Occipital lobe (tissue), 1 donor: ENCODE measurements at regions not wholly inside any gene's neighbourhood (a gene's known extent, or its start where the extent isn't known, plus 50 kb on each side); places are given as distances from the start of the nearest gene placed in this dataset.

ENCODE experiments used
- DNase-seq: peaks from one replicate; lab custom pipeline; 2025; lab: John Stamatoyannopoulos, UW

- DNase-seq: no peak
Observed at GRCh38 chr18:37717098-37717497, 151.5 kb upstream of the CELF4 start.

GRCh38 chr18:37716106-37716735 lies 150.6 kb upstream of the CELF4 start:
- DNase-seq: no peak

GRCh38 chr18:37714691-37715090 lies 149.1 kb upstream of the CELF4 start:
- no peak for DNase-seq

- no peak for DNase-seq
Observed at GRCh38 chr18:37712776-37713175, 147.2 kb upstream of the CELF4 start.

DNA sequence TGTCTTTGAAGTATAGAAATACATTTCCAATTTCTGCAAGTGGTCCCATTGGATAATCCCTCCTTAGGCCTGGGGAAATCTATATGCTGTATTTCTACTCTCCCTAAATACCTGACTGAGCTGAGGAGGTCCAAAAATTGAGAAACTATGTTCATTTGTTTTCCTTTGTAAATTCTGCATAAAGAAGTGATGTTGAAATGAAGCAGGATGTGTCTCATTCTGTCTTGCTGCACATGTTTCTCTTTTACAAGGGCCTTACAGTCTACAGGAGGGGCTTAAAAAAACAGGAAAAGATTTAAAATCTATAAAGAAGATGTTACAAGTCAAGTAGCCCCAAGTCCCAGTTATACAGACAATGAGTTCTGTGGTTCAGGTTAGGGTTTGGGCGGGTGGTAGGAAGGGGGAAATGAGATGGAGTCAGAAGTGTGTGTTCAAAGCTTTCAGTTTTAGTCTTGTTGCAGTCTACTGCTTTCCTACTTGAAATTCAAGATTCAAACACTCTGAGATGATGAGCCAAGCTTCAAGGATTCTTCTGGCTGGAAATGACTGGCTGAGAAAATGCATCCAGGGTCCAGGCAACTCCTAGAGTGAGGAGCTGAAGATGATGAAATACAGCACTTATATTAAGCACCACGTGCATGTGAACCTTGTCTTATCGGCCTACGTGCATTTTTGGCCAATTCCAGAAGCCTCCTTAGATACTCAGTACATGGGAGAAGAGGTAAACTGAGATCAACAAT lies 146.3 kb upstream of the CELF4 start:
- no peak for DNase-seq

- no peak for DNase-seq
Observed at GRCh38 chr18:37710726-37711125, 145.1 kb upstream of the CELF4 start.

GRCh38 chr18:37709740-37710139 lies 144.1 kb upstream of the CELF4 start:
- DNase-seq: no peak

DNA sequence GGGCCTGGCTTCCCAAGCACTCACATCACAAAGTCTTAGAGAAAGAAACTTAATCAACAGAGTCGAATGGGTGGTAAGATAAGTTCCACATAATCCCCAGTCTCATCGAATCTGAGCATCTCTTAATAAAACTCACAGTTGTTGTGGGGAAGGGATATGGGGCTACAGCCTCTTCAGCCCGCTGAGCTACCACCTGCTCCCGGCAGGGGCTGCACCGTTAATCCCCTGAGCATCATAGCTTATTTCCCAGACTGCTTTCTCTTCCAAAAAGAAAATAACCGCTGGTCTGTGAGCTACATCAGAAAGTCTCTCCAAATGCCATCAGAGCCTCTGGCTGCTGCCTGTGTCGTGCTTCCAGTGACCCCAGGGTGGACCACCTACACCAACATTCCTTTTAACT lies 139.4 kb upstream of the CELF4 start:
- DNase-seq: no peak

DNA sequence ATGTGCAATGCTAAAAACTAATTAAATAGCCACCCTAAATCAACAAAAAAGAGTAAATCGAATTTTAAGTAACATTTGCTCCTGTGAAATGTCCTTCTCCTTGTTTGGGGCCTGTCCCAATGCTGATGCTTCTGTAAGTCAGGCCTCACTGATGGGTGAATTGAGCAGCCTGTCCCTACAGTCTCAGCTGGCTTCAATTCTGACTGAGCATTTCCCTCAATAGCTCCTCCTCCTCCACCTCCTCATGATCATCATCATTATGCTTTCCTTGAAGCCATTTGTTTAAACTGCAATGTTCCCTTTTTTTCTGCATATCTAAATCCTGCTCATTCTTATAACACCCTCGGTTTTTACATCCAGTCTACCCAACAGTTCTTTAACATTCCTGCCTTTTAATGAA lies 137.2 kb upstream of the CELF4 start:
- DNase-seq: no peak

- no peak for DNase-seq
Observed at GRCh38 chr18:37701967-37702366, 136.4 kb upstream of the CELF4 start.

GRCh38 chr18:37698508-37699040 lies 133.0 kb upstream of the CELF4 start:
- no peak for DNase-seq

DNA sequence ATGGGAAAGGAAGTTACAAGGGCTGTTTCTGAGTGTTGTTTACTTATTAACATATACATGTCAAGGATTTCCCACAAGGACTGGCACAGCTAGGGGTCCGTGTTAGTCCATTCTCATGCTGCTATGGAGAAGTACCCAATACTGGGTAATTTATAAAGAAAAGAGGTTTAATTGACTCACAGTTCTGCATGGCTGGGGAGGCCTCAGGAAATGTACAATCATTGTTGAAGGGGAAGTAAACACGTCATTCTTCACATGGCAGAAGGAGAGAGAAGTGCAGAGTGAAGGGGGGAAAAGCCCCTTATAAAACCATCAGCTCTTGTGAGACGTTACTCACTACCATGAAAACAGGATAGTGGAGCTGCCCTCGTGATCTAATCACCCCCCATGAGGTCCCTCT lies 128.9 kb upstream of the CELF4 start:
- no peak for DNase-seq

GRCh38 chr18:37691162-37691561 lies 125.6 kb upstream of the CELF4 start:
- no peak for DNase-seq

GRCh38 chr18:37689841-37690240 lies 124.2 kb upstream of the CELF4 start:
- no peak for DNase-seq

GRCh38 chr18:37684590-37684989 lies 119.0 kb upstream of the CELF4 start:
- no peak for DNase-seq

- no peak for DNase-seq
Observed at GRCh38 chr18:37684183-37684582, 118.6 kb upstream of the CELF4 start.

DNA sequence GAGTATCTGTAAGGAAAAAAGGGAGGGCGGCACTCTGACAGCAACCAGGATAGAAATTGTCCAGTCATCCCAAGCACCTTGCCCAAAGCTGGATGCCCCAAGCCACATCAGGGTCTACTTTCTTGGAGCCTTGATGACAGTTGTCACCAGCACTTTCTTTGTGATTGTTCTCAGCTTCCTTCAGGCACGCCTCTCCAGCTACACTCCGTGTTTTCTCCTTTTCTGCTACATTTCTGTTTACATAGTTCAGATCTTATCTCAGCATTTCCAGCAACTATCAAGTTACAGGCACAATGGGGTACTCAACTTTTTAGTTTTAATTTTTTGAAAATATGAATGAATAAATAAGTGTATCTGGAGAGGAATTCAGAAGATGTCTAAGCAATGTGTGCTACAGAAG lies 115.3 kb upstream of the CELF4 start:
- DNase-seq: no peak

GRCh38 chr18:37676276-37676675 lies 110.7 kb upstream of the CELF4 start:
- DNase-seq: no peak

DNA sequence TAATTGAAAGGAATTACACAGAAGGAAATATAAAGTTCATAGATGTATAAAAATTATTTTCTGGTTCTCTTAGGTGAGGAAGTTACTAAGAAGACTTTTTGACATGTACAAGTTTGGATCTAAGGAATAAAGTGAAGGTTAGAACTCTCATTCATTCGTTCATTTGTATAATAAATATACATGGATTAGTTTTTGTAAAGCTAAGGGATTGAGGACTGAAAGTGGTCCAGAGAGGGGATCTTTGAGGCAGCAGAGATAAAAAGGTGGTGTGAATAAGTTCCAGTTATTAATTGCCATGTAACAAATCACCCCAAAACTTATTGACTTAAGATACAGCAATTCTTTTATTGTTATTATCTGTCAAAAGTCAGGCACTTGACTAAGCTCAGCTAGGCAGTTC lies 110.1 kb upstream of the CELF4 start:
- no peak for DNase-seq

DNA sequence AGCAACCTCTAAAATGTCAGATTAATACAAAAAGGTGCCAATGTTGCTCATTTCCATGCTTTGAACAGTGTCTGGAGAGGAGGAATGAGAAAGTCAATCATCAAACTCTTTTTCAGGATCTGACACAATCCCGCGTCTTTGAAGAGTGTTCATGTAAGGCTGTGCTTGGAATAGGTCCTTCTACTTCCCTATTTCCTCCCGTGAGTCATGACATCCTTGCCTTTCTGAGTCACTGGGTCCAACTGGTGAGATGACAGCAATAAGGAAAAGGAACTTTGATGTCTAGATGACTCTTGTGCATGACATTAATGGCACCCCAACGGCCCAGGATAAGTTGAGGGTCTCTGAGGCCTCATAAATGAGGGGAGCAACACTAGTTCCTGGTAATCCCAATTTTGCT lies 109.0 kb upstream of the CELF4 start:
- no peak for DNase-seq

DNA sequence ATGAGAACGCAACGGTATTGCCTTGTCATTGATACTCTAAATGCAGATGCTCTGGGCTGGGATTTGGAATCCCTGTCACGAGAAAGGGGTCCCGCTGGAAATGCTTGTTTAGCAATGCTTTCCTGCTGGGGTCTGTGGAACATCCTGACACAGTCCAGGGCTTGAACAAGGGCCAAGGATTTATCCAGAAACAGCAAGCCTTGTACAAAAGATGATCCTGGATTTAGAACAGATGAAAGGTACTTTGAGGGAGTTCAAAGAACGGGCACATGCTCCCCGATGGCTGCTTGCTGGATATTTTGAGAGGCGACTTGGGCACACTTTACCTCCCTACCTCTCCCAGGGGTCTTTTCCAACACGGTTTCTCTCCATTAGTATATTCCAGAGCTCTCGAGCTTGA lies 108.1 kb upstream of the CELF4 start:
- DNase-seq: no peak

- no peak for DNase-seq
Observed at GRCh38 chr18:37672932-37673595, 107.5 kb upstream of the CELF4 start.

DNA sequence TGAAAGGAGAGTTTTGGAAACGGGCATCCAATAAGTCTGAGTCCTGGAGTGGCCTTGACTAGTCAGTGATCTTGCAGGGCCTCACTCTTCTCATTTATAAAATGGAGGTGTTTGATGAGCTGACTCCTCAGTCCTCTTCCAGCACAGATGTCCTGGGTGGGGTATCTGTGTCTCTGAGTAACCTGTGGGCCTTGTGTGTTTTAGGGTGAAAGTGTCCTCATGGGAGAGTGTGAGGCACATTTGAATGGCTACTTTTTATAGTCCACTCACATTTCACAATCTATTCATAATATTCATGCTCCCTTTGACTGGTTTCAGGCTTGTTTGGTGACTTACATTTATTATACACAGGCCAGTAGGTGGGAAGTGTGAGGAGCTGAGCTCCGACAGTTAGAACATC lies 106.4 kb upstream of the CELF4 start:
- no peak for DNase-seq
